IgD-negative memory B cell (primary cell): ENCODE measurements at regions not wholly inside any gene's neighbourhood (a gene's known extent, or its start where the extent isn't known, plus 50 kb on each side); places are given as distances from the start of the nearest gene placed in this dataset.
A peak's percentile ranks its signal among the peaks of the same experiment; 100 is the strongest.
"Not testable (repeated sequence)": the region's sequence is repeated elsewhere in the genome, so short reads cannot be mapped to it uniquely, and the experiment has no call there.

Source experiments
- H3K27ac Mint-ChIP-seq, 3 donors: one replicate each; pipeline ENCODE4 v1.8.0; 2020 to 2022; ENCODE audit warnings: mild to moderate bottlenecking in 3 of 3, mixed read lengths in 3 of 3, moderate library complexity in 1 of 3
- H3K27me3 Mint-ChIP-seq: one replicate; pipeline ENCODE4 v1.8.0; 2021; ENCODE audit warnings: mixed read lengths
- H3K36me3 Mint-ChIP-seq: one replicate; pipeline ENCODE4 v1.8.0; 2020; ENCODE audit warnings: mild to moderate bottlenecking, mixed read lengths
- H3K4me1 Mint-ChIP-seq, 3 donors: one replicate each; pipeline ENCODE4 v1.8.0; 2020 to 2022; ENCODE audit warnings: mixed read lengths in 3 of 3, mild to moderate bottlenecking in 1 of 3
- H3K4me3 Mint-ChIP-seq, 4 donors: one replicate each; pipeline ENCODE4 v1.8.0; 2020 to 2022; ENCODE audit warnings: mild to moderate bottlenecking in 4 of 4, mixed read lengths in 4 of 4, moderate library complexity in 3 of 4
- H3K9me3 Mint-ChIP-seq, 3 donors: one replicate each; pipeline ENCODE4 v1.8.0; 2020 to 2021; ENCODE audit warnings: mixed read lengths in 3 of 3, mild to moderate bottlenecking in 1 of 3

- peaks cover 10 to 40% (median 26%) of the 10 kb centered on the region in 3 donors for H3K9me3 Mint-ChIP-seq
- H3K36me3 Mint-ChIP-seq, result peaks cover 5% of the 10 kb centered on the region
- no peaks in the 10 kb centered on the region for H3K4me1 Mint-ChIP-seq
- H3K27ac Mint-ChIP-seq, result peak overlapping the region in 1 of 3 donors; percentile 39
- H3K4me3 Mint-ChIP-seq, result no peak overlapping the region
- no peaks in the 10 kb centered on the region for H3K27me3 Mint-ChIP-seq
Observed at GRCh38 chrX:65098851-65099250, 122.6 kb upstream of the ZC4H2 start.

GRCh38 chrX:65093658-65094057 is 117.4 kb upstream of the ZC4H2 start:
- Mint-ChIP-seq H3K36me3 (peaks cover 21% of the 10 kb centered on the region), H3K27ac (no peak overlapping the region), H3K27me3 (no peaks in the 10 kb centered on the region), H3K4me1 (no peaks in the 10 kb centered on the region), H3K9me3 (peaks cover 15 to 33% (median 16%) of the 10 kb centered on the region in 3 donors), H3K4me3 (peak overlapping the region in 1 of 4 donors; percentile 3)

- Mint-ChIP-seq H3K9me3 (peaks cover 3 to 53% (median 13%) of the 10 kb centered on the region in 3 donors), H3K27ac (no peak overlapping the region), H3K4me1 (peaks cover 0 to 2% (median 0%) of the 10 kb centered on the region in 3 donors), H3K27me3 (no peaks in the 10 kb centered on the region), H3K36me3 (peaks cover 26% of the 10 kb centered on the region), H3K4me3 (peak overlapping the region in 1 of 4 donors; percentile 65)
Observed at GRCh38 chrX:65073233-65073632, 97.0 kb upstream of the ZC4H2 start.

- H3K9me3 Mint-ChIP-seq, result peaks cover 3 to 48% (median 13%) of the 10 kb centered on the region in 3 donors
- no peak overlapping the region for H3K4me3 Mint-ChIP-seq
- no peaks in the 10 kb centered on the region for H3K27me3 Mint-ChIP-seq
- H3K4me1 Mint-ChIP-seq, result peaks cover 0 to 2% (median 0%) of the 10 kb centered on the region in 3 donors
- H3K27ac Mint-ChIP-seq, result peak overlapping the region in 1 of 3 donors; percentile 4
- H3K36me3 Mint-ChIP-seq, result peaks cover 26% of the 10 kb centered on the region
Observed at GRCh38 chrX:65072590-65072989, 96.3 kb upstream of the ZC4H2 start.

GRCh38 chrX:65058626-65059025 is 82.4 kb upstream of the ZC4H2 start:
- not testable (repeated sequence) for H3K27me3 Mint-ChIP-seq, H3K4me3 Mint-ChIP-seq, H3K27ac Mint-ChIP-seq, H3K4me1 Mint-ChIP-seq
- Mint-ChIP-seq H3K9me3 (peaks cover 4 to 11% (median 5%) of the 10 kb centered on the region in 3 donors), H3K36me3 (peaks cover 28% of the 10 kb centered on the region)

DNA sequence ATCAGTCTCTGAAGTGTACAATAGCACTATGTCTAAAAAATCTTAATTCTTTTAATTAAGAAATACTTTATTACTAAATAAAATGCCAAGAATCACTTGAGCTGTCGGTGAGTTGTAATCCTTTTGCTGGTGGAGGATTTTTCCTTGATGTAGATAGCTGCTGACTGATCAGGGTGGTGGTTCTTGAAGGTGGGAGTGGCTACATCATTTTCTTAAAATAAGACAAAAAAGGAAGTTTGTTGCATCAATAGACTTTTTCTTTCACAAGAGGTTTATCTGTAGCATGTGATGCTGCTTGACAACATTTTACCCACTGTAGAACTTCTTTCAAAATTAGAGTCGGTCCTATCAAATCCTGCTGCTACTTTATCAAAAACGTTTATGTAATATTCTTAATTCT is 68.8 kb upstream of the ZC4H2 start:
- H3K27ac Mint-ChIP-seq, result no peak overlapping the region
- H3K4me3 Mint-ChIP-seq, result no peak overlapping the region
- H3K4me1 Mint-ChIP-seq, result peaks cover 0 to 3% (median 2%) of the 10 kb centered on the region in 3 donors
- H3K9me3 Mint-ChIP-seq, result peaks cover 0 to 16% (median 2%) of the 10 kb centered on the region in 3 donors
- H3K36me3 Mint-ChIP-seq, result peaks cover 7% of the 10 kb centered on the region
- no peaks in the 10 kb centered on the region for H3K27me3 Mint-ChIP-seq

- Mint-ChIP-seq H3K36me3 (no peaks in the 10 kb centered on the region), H3K9me3 (peaks cover 0 to 1% (median 0%) of the 10 kb centered on the region in 3 donors), H3K4me3 (peak overlapping the region; percentile 92 to 98 (median 94)), H3K27me3 (no peaks in the 10 kb centered on the region), H3K4me1 (peaks cover 3 to 9% (median 4%) of the 10 kb centered on the region in 3 donors), H3K27ac (peak overlapping the region; percentile 92 to 99 (median 93))
Observed at GRCh38 chrX:65035446-65035770, 59.2 kb upstream of the ZC4H2 start.

DNA sequence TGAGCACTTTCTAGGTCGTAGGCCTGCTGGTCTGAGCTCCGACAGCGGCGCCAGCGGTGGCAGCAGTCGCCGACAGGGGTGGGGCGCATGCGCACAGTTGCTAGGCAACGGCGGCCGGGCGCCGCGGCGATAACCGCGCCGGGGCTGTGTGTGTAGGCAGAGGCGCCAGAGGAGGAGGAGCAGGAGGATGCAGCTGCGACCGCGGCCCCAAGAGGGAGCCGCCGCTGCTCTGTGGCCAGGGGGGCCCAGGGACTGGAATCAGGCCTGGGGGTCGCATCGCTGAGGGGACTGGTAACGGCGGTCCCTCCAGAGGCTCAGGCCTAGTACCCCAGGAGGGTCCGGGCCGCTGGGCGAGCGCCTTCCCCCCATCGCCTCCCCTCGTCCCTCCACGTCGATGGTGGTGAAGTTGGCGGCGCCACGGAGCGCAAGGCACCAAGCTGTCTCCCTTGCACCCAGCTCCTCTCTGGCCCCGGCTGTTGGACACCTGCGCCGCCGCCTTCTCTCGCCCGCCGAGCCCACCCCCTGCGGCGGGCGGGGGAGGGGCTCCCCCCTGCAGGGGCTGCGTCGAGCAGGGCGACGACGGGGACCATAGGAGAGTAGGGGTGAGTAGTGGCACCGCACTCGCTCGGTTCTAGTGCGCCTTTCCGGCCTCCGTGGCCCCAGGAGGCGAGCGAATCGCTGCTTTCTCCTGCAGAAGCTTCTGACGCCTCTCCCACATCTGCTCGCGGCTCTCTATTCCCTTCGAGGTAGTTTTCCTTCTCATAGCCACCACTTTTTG is 58.6 kb upstream of the ZC4H2 start, which contains the start of gene ZC3H12B:
Gene ZC3H12B, plus strand, starts transcription at position 159 of the 778 bp plus-strand sequence.
- H3K27me3 Mint-ChIP-seq, result no peaks in the 10 kb centered on the region
- H3K4me3 Mint-ChIP-seq, result peak within 1 kb of the TSS; percentile 92 to 98 (median 94)
- peak within 1 kb of the TSS; percentile 95 to 99 (median 99) for H3K27ac Mint-ChIP-seq
- no peaks in the 10 kb centered on the region for H3K36me3 Mint-ChIP-seq
- peaks cover 3 to 9% (median 4%) of the 10 kb centered on the region in 3 donors for H3K4me1 Mint-ChIP-seq
- H3K9me3 Mint-ChIP-seq, result peaks cover 0 to 1% (median 0%) of the 10 kb centered on the region in 3 donors

- H3K27me3 Mint-ChIP-seq, result no peaks in the 10 kb centered on the region
- H3K4me3 Mint-ChIP-seq, result peak overlapping the region; percentile 92 to 97 (median 94)
- H3K9me3 Mint-ChIP-seq, result peaks cover 0 to 1% (median 0%) of the 10 kb centered on the region in 3 donors
- H3K4me1 Mint-ChIP-seq, result peaks cover 3 to 12% (median 4%) of the 10 kb centered on the region in 3 donors
- peak overlapping the region; percentile 95 to 99 (median 99) for H3K27ac Mint-ChIP-seq
- no peaks in the 10 kb centered on the region for H3K36me3 Mint-ChIP-seq
Observed at GRCh38 chrX:65034292-65034667, 58.0 kb upstream of the ZC4H2 start.
